ENCODE measurements at regions not wholly inside any gene's neighbourhood (a gene's known extent, or its start where the extent isn't known, plus 50 kb on each side); places are given as distances from the start of the nearest gene placed in this dataset.

DNA sequence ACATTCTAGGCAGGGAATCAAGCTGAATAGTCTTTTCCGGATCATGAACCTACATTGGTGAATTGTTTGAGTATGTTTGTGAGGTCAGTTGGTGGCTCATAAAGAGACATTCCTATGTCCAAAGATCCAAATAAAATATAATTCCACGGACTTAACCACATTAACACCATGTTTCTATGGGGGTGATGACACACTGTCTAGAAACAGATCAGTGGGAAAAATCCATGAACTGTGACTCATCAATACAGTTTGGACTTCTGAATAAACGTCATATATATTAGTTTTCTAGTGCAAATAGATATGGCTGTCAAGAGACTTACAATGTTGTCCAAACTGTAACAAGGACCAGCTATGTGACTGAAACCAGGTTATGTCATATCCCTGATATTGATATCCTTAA, 509.9 kb upstream of the TYRP1 start:
- no peaks in the 10 kb centered on the region for H3K27me3 Mint-ChIP-seq (ENCODE audit: low read depth)
- no peak for DNase-seq (ENCODE audit: low spot score)
- no peak overlapping the region for H3K27ac Mint-ChIP-seq (ENCODE audit: unreplicated experiment)
- TF ChIP-seq, protein P1, sequence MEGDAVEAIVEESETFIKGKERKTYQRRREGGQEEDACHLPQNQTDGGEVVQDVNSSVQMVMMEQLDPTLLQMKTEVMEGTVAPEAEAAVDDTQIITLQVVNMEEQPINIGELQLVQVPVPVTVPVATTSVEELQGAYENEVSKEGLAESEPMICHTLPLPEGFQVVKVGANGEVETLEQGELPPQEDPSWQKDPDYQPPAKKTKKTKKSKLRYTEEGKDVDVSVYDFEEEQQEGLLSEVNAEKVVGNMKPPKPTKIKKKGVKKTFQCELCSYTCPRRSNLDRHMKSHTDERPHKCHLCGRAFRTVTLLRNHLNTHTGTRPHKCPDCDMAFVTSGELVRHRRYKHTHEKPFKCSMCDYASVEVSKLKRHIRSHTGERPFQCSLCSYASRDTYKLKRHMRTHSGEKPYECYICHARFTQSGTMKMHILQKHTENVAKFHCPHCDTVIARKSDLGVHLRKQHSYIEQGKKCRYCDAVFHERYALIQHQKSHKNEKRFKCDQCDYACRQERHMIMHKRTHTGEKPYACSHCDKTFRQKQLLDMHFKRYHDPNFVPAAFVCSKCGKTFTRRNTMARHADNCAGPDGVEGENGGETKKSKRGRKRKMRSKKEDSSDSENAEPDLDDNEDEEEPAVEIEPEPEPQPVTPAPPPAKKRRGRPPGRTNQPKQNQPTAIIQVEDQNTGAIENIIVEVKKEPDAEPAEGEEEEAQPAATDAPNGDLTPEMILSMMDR (IDR thresholded peaks at IDR 0.05) = no peak
- H3K36me3 Mint-ChIP-seq (ENCODE audit: low read depth) = no peaks in the 10 kb centered on the region
- H3K4me1 Mint-ChIP-seq (ENCODE audit: low read depth) = no peaks in the 10 kb centered on the region
- H3K4me3 Mint-ChIP-seq (ENCODE audit: unreplicated experiment) = no peak overlapping the region
- no peaks in the 10 kb centered on the region for H3K9me3 Mint-ChIP-seq (ENCODE audit: low read depth)

DNA sequence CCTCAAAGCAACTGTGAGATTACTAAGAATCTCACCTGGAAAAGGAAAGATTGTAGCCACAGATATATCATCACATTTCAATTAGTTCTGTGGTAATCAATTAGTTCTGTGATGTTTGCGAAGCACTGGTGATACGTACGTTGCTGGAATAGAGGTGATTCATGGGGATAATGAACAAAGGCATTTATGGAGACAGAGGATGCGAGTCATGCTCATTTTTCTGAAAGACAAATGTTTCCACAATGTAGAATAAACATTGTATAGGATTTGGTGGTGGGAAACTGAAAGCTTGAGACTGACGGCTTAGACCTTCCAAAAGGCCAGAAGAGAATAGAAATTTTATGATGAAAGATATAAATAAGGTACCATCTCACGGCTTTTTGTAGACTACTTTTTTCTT, 507.3 kb upstream of the TYRP1 start:
- Mint-ChIP-seq H3K9me3 (ENCODE audit: low read depth) (no peaks in the 10 kb centered on the region), H3K27ac (ENCODE audit: unreplicated experiment) (no peak overlapping the region), H3K36me3 (ENCODE audit: low read depth) (no peaks in the 10 kb centered on the region), H3K4me3 (ENCODE audit: unreplicated experiment) (no peak overlapping the region), H3K4me1 (ENCODE audit: low read depth) (no peaks in the 10 kb centered on the region), H3K27me3 (ENCODE audit: low read depth) (no peaks in the 10 kb centered on the region)
- TF ChIP-seq, protein P1 (IDR thresholded peaks at IDR 0.05) = no peak
- no peak for DNase-seq (ENCODE audit: low spot score)

DNA sequence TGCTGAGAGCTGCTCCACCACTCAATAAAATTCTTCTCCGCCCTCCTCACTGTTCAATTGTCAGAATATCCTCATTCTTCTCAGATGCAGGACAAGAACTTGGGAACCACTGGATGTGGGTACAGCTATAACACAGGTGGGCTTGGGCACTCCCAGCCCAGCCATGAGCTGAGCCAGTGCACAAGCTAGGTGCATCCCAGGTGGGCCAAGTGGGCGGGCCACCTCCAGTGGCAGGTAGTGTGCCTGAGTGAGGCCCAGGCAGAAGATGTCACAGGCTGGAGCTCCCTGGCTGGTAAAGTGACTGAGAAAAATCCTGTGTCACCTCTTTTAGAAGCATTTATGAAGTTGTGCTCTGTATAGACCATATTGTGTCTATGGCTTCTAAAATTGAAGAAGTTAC, 501.6 kb upstream of the TYRP1 start:
- no peak overlapping the region for H3K27ac Mint-ChIP-seq (ENCODE audit: unreplicated experiment)
- H3K27me3 Mint-ChIP-seq (ENCODE audit: low read depth) = no peaks in the 10 kb centered on the region
- DNase-seq (ENCODE audit: low spot score) = no peak
- H3K4me3 Mint-ChIP-seq (ENCODE audit: unreplicated experiment) = no peak overlapping the region
- H3K36me3 Mint-ChIP-seq (ENCODE audit: low read depth) = no peaks in the 10 kb centered on the region
- H3K4me1 Mint-ChIP-seq (ENCODE audit: low read depth) = no peaks in the 10 kb centered on the region
- H3K9me3 Mint-ChIP-seq (ENCODE audit: low read depth) = no peaks in the 10 kb centered on the region
- TF ChIP-seq, protein P1 (IDR thresholded peaks at IDR 0.05) = no peak

DNA sequence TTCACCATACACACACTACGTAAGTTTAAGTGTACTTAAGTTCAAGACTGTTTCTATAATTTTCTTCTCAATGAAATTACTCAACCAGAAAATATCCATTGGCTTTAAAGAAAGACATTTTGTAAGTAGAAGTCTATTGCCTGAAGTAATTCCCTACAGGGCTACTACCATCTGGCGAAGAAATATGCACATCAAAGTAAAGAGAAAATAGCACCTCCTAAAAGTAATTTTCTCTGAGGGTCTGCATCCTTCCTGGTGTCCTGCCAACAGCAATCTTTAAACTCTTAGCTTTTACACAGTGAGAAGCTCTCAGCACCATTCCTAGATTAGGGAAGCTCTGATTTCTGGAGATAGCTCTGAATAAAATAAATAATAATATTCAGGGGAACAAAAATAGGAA, 498.5 kb upstream of the TYRP1 start:
- Mint-ChIP-seq H3K36me3 (ENCODE audit: low read depth) (no peaks in the 10 kb centered on the region), H3K27ac (ENCODE audit: unreplicated experiment) (no peak overlapping the region), H3K27me3 (ENCODE audit: low read depth) (no peaks in the 10 kb centered on the region), H3K4me1 (ENCODE audit: low read depth) (no peaks in the 10 kb centered on the region), H3K9me3 (ENCODE audit: low read depth) (no peaks in the 10 kb centered on the region), H3K4me3 (ENCODE audit: unreplicated experiment) (no peak overlapping the region)
- TF ChIP-seq, protein P1 (IDR thresholded peaks at IDR 0.05) = no peak
- DNase-seq (ENCODE audit: low spot score) = no peak

DNA sequence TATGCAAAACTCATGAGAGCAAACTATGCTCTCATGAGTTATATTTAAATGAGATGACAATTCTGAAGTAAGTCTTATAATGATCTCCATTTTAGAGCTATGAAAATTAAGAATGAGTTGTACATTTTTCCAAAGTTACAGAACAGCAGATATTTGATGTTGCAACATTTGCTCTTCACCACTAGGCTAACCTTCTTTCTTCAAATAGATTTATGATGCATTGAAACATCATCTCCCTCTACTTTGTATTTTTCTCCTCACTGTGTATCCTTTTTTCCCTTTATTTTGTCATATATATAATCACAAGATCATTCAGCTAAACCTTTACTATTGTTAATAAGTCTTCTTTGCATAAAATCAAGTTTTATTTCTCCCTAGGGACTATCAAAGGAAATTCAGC, 497.7 kb upstream of the TYRP1 start:
- H3K9me3 Mint-ChIP-seq (ENCODE audit: low read depth) = no peaks in the 10 kb centered on the region
- no peaks in the 10 kb centered on the region for H3K36me3 Mint-ChIP-seq (ENCODE audit: low read depth)
- TF ChIP-seq, protein P1 (IDR thresholded peaks at IDR 0.05) = no peak
- no peak for DNase-seq (ENCODE audit: low spot score)
- no peak overlapping the region for H3K4me3 Mint-ChIP-seq (ENCODE audit: unreplicated experiment)
- no peaks in the 10 kb centered on the region for H3K4me1 Mint-ChIP-seq (ENCODE audit: low read depth)
- no peaks in the 10 kb centered on the region for H3K27me3 Mint-ChIP-seq (ENCODE audit: low read depth)
- H3K27ac Mint-ChIP-seq (ENCODE audit: unreplicated experiment) = no peak overlapping the region

Measured in chondrocyte (in vitro differentiated cells).